AG04449 (cell line): ENCODE measurements at regions not wholly inside any gene's neighbourhood (a gene's known extent, or its start where the extent isn't known, plus 50 kb on each side); places are given as distances from the start of the nearest gene placed in this dataset.

ENCODE experiments used
- CTCF ChIA-PET: fragments of 350-600 bp; formaldehyde crosslinking; extraction: SDS; loops from one replicate; lab custom pipeline; 2021; ENCODE audit warnings: antibody characterized with exemption; lab: Yijun Ruan, JAX
- POLR2A ChIA-PET: fragments of 400-600, 350-600 bp; formaldehyde crosslinking; extraction: SDS; loops from one replicate; lab custom pipeline; 2020; ENCODE audit warnings: antibody characterized with exemption, inconsistent platforms; lab: Yijun Ruan, JAX
- DNase-seq: peaks from one replicate; pipeline ENCODE4 v3.0.0-alpha.2; 2010; ENCODE audit warnings: low read depth, low spot score
- H3K4me3 ChIP-seq: 2 replicates; pipeline ENCODE4 v1.5.1; 2011; ENCODE audit warnings: low read depth, mild to moderate bottlenecking, control low read depth, low read length
- TF ChIP-seq, protein P1 (sequence below): IDR thresholded peaks from one replicate; pipeline ENCODE4 v1.5.1; 2011; ENCODE audit warnings: mild to moderate bottlenecking, moderate library complexity, low read length, control low read depth, inconsistent platforms; ENCODE audit not compliant: insufficient read depth; ENCODE audit errors: missing control alignments

- DNase-seq, result no peak
- POLR2A ChIA-PET, result no interaction called here
- H3K4me3 ChIP-seq, result no peak overlapping the region
- TF ChIP-seq, protein P1, sequence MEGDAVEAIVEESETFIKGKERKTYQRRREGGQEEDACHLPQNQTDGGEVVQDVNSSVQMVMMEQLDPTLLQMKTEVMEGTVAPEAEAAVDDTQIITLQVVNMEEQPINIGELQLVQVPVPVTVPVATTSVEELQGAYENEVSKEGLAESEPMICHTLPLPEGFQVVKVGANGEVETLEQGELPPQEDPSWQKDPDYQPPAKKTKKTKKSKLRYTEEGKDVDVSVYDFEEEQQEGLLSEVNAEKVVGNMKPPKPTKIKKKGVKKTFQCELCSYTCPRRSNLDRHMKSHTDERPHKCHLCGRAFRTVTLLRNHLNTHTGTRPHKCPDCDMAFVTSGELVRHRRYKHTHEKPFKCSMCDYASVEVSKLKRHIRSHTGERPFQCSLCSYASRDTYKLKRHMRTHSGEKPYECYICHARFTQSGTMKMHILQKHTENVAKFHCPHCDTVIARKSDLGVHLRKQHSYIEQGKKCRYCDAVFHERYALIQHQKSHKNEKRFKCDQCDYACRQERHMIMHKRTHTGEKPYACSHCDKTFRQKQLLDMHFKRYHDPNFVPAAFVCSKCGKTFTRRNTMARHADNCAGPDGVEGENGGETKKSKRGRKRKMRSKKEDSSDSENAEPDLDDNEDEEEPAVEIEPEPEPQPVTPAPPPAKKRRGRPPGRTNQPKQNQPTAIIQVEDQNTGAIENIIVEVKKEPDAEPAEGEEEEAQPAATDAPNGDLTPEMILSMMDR, result no peak
- CTCF ChIA-PET, result no interaction called here
Observed at GRCh38 chr9:118976160-118976559, 393.1 kb downstream of the BRINP1 start.

DNA sequence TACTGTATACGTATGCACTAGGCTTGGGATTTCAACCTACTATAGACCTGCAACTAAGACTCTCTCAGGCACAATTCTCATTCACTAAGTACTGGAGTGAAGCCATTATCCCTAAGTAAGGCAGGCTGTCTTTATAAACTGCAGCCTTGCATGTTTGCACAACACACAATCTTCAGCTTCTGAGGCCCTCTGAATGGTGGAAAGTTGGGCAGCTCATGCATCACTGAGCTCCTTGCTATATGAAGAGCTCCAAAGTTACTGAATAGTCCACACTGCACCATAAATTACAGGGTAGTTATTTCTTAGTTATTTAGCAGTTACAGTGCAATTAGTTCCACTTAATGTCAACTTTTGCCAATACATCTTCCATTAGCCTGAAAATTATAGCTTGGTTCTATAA lies 384.6 kb downstream of the BRINP1 start:
- TF ChIP-seq, protein P1, result no peak
- H3K4me3 ChIP-seq, result no peak overlapping the region
- CTCF ChIA-PET, result no interaction called here
- POLR2A ChIA-PET, result no interaction called here
- no peak for DNase-seq

- CTCF ChIA-PET, result no interaction called here
- no peak for DNase-seq
- no peak overlapping the region for H3K4me3 ChIP-seq
- TF ChIP-seq, protein P1, result no peak
- POLR2A ChIA-PET, result no interaction called here
Observed at GRCh38 chr9:118985851-118986250, 383.4 kb downstream of the BRINP1 start.

- TF ChIP-seq, protein P1, result no peak
- CTCF ChIA-PET, result no interaction called here
Observed at GRCh38 chr9:118987167-118987566, 382.1 kb downstream of the BRINP1 start.

GRCh38 chr9:118990949-118991348 lies 378.3 kb downstream of the BRINP1 start:
- ChIA-PET CTCF (interaction anchor here (1.8 kb wide), 1 partner anchor 8 kb away, joined by 5 read pairs; no protein-coding TSS in a partner anchor), POLR2A (no interaction called here)
- no peak overlapping the region for H3K4me3 ChIP-seq
- TF ChIP-seq, protein P1, result no peak
- no peak for DNase-seq

More at GRCh38 chr9:118987167-118987566, 382.1 kb downstream of the BRINP1 start:
- H3K4me3 ChIP-seq, result no peak overlapping the region
- POLR2A ChIA-PET, result no interaction called here
- no peak for DNase-seq

DNA sequence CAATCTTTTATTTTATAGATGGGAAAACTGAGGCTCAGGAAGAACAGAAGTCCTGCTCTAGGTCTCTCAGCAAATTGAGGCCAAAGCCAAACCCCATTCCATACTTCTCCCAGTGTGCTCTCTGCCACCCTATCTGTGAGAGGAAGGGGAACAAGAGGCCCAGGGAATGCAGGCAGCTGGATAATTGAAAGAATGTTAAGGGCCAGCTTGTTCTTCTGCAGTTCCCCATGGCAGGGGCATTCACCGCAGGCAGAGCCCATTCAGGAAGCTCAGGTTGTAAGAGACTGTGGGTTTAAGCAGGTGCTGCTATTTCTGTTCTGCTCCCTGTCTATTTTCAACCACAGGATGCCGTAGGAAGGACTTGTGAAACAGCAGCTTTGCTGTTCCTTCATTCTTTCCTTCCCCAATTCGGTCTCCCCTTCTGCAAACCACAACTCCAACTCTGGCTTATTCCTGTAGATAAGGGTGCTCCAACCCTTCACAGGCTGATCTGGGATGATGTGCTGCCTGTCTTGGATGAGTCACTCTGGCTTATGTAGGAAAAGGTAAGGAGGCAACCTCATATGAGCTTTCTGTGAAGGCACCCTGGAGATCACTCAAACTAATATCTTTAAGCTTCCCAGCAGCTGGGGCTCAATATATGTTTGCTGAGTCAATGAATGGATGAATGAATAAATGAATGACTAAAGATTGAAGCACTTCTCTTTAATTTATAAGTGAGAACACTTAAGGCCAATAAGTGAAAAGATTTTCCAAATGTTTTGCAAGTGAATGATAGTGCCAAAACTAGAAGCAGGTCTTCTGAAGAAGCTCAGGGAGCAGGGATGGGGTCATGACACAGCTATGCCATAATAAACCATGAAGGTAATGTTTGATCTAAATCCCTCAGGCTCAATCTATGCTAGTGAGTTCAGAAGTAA lies 377.6 kb downstream of the BRINP1 start:
- CTCF ChIA-PET, result interaction anchor here (1.8 kb wide), 1 partner anchor 9 kb away, joined by 5 read pairs; no protein-coding TSS in a partner anchor

More for the DNA sequence above, 377.6 kb downstream of the BRINP1 start:
- DNase-seq, result no peak
- POLR2A ChIA-PET, result no interaction called here
- H3K4me3 ChIP-seq, result no peak overlapping the region
- TF ChIP-seq, protein P1, result no peak
